ENCODE measurements at regions not wholly inside any gene's neighbourhood (a gene's known extent, or its start where the extent isn't known, plus 50 kb on each side); places are given as distances from the start of the nearest gene placed in this dataset.
"Not testable (repeated sequence)": the region's sequence is repeated elsewhere in the genome, so short reads cannot be mapped to it uniquely, and the experiment has no call there.

DNA sequence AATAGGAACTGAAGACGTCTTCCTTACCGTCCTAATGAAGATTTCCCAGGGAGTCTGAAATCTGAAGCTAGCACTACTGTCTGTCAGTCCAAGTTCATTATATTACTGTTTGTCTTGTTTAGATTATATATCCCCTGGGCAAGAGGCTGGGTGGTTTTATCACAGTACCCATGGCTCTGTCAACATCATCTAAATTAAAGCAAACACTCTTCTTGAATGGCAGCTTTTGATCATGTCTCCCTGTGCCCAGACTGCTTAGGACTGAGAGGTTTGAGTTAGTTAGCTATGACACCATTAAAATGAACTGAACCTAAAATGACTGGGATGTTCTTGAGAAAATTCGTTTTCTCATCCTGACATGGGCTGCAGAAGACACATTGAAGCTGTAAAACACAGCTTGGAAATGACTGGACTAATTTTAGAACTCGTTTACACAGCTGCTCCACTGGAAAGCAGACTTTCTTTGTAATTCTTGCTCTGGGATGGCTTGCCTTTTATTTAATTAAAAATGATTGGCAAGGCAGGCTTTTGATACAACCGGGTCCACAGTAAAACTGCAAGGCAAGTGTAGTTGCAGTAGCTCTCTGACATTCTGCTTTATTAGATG lies 243.5 kb downstream of the MFSD1 start:
- no peaks in the 10 kb centered on the region for H3K36me3 ChIP-seq (ENCODE audit: control insufficient read depth, insufficient read depth, low read length)
- DNase-seq (ENCODE audit: low read depth) (no peak), FAIRE-seq (no peak)
- no peak overlapping the region for H3K4me3 ChIP-seq (ENCODE audit: low read depth, low read length)
- no peaks in the 10 kb centered on the region for H3K27me3 ChIP-seq (ENCODE audit: control insufficient read depth, insufficient read depth, low read length)
- TF ChIP-seq, protein P1, sequence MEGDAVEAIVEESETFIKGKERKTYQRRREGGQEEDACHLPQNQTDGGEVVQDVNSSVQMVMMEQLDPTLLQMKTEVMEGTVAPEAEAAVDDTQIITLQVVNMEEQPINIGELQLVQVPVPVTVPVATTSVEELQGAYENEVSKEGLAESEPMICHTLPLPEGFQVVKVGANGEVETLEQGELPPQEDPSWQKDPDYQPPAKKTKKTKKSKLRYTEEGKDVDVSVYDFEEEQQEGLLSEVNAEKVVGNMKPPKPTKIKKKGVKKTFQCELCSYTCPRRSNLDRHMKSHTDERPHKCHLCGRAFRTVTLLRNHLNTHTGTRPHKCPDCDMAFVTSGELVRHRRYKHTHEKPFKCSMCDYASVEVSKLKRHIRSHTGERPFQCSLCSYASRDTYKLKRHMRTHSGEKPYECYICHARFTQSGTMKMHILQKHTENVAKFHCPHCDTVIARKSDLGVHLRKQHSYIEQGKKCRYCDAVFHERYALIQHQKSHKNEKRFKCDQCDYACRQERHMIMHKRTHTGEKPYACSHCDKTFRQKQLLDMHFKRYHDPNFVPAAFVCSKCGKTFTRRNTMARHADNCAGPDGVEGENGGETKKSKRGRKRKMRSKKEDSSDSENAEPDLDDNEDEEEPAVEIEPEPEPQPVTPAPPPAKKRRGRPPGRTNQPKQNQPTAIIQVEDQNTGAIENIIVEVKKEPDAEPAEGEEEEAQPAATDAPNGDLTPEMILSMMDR (IDR thresholded peaks at IDR 0.05; ENCODE audit: insufficient read depth, low read length, severe bottlenecking), result no peak

GRCh38 chr3:159047361-159047760 lies 245.5 kb downstream of the MFSD1 start:
- FAIRE-seq, result no peak
- H3K27me3 ChIP-seq (ENCODE audit: control insufficient read depth, insufficient read depth, low read length), result no peaks in the 10 kb centered on the region
- DNase-seq (ENCODE audit: low read depth), result no peak
- TF ChIP-seq, protein P1 (IDR thresholded peaks at IDR 0.05; ENCODE audit: insufficient read depth, low read length, severe bottlenecking), result no peak
- no peak overlapping the region for H3K4me3 ChIP-seq (ENCODE audit: low read depth, low read length)
- no peaks in the 10 kb centered on the region for H3K36me3 ChIP-seq (ENCODE audit: control insufficient read depth, insufficient read depth, low read length)

DNA sequence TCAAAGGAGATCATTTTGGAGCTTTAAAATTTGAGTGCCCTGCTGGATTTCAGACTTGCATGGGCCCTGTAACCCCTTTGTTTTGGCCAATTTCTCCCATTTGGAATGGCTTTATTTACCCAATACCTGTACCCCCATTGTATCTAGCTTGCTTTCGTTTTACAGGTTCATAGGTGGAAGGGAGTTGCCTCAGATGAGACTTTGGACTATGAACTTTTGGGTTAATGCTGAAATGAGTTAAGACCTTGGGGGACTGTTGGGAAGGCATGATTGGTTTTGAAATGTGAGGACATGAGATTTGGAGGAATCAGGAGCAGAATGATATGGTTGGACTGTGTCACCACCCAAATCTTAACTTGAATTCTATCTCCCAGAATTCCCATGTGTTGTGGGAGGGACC lies 250.6 kb downstream of the MFSD1 start:
- FAIRE-seq; DNase-seq (ENCODE audit: low read depth); H3K36me3 ChIP-seq (ENCODE audit: control insufficient read depth, insufficient read depth, low read length); H3K4me3 ChIP-seq (ENCODE audit: low read depth, low read length); H3K27me3 ChIP-seq (ENCODE audit: control insufficient read depth, insufficient read depth, low read length): not testable (repeated sequence)

DNA sequence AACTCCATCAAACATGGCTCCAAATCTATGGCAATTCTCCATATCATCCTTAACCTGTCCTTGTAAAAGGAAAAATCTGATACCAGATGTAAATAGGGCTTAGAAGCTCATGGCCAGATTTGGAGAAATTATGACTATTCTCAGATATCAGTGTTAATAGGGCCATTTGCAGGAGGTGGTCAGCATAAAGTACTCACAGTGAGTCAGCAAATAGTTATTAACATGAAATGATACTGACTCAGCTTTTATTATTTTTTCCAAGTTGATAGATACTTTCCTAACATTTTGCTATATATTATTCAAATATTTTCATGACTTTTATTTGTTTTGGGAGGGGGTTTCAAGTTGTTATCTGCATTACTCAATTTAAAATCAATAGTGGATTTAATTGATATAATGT lies 255.8 kb downstream of the MFSD1 start:
- Histone ChIP-seq H3K4me3 (ENCODE audit: low read depth, low read length) (no peak overlapping the region), H3K27me3 (ENCODE audit: control insufficient read depth, insufficient read depth, low read length) (no peaks in the 10 kb centered on the region), H3K36me3 (ENCODE audit: control insufficient read depth, insufficient read depth, low read length) (no peaks in the 10 kb centered on the region)
- DNase-seq (ENCODE audit: low read depth), result no peak
- TF ChIP-seq, protein P1 (IDR thresholded peaks at IDR 0.05; ENCODE audit: insufficient read depth, low read length, severe bottlenecking), result no peak
- FAIRE-seq, result no peak

DNA sequence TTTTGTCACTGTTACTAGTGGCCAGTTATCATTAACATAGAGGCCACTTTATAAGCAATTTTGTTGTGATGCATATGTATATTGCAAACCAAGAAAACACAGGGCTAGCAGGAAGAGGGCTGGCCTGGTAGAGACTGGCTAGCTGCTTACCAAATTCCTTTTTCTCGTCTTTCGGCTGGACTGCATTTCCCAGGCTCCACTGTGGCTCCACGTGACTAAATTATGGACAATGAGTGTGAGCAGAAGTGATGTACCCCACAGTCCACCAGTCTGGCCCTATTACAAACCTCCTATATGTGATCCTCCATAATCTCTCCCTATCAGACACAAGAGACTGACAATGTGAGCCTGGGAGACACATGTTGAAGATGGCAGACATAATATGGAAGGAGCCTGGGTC lies 257.0 kb downstream of the MFSD1 start:
- DNase-seq (ENCODE audit: low read depth) (no peak), FAIRE-seq (no peak)
- Histone ChIP-seq H3K36me3 (ENCODE audit: control insufficient read depth, insufficient read depth, low read length) (no peaks in the 10 kb centered on the region), H3K4me3 (ENCODE audit: low read depth, low read length) (no peak overlapping the region), H3K27me3 (ENCODE audit: control insufficient read depth, insufficient read depth, low read length) (no peaks in the 10 kb centered on the region)
- TF ChIP-seq, protein P1 (IDR thresholded peaks at IDR 0.05; ENCODE audit: insufficient read depth, low read length, severe bottlenecking), result no peak

DNA sequence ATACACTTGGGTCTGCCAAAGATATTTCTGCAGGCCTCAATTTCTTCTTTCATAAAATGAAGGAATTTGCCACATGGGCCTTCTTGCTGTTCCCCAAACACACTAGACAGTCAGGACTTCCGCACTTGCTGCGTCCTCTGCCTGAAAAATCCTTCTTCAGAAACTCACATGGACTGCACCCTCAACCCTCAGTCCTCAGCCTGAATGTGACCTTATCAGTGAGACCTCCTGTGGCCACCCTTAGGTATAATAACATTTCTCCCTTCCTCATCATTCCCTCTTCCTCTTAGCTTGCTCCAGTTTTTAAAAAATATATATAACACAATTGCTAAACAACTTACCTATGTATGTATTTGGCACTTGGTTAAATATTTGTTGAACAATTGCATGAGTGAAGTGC lies 257.5 kb downstream of the MFSD1 start:
- DNase-seq (ENCODE audit: low read depth) (no peak), FAIRE-seq (no peak)
- H3K4me3 ChIP-seq (ENCODE audit: low read depth, low read length), result no peak overlapping the region
- no peaks in the 10 kb centered on the region for H3K36me3 ChIP-seq (ENCODE audit: control insufficient read depth, insufficient read depth, low read length)
- no peaks in the 10 kb centered on the region for H3K27me3 ChIP-seq (ENCODE audit: control insufficient read depth, insufficient read depth, low read length)
- TF ChIP-seq, protein P1 (IDR thresholded peaks at IDR 0.05; ENCODE audit: insufficient read depth, low read length, severe bottlenecking), result no peak

All from bronchial epithelial cell (primary cell).